IMR-90 (cell line): ENCODE measurements at regions not wholly inside any gene's neighbourhood (a gene's known extent, or its start where the extent isn't known, plus 50 kb on each side); places are given as distances from the start of the nearest gene placed in this dataset.

Source experiments
- ATAC-seq: fragments of 200-7000 bp; cut with Tn5 transposase; 2 replicates; pipeline ENCODE4 v1.9.1; 2020; ENCODE audit warnings: low read depth, mild to moderate bottlenecking, moderate library complexity
- BruUV-seq: library from RNA; stranded (reverse); fragments of 400-500 nt; replicated peaks from 2 replicates; lab custom pipeline; 2021; lab: Mats Ljungman, UMichigan
- CTCF ChIA-PET: fragments of 300-600 bp; formaldehyde crosslinking; extraction: SDS; loops from one replicate; lab custom pipeline; 2021; ENCODE audit warnings: antibody characterized with exemption; lab: Yijun Ruan, JAX
- POLR2A ChIA-PET: fragments of 300-600 bp; sonication (Branson Sonifier 250); formaldehyde crosslinking; loops from one replicate; lab custom pipeline; 2022; ENCODE audit warnings: antibody characterized with exemption; ENCODE audit not compliant: unreplicated experiment; lab: Charles Lee
- DNase-seq: peaks from one replicate; pipeline ENCODE4 v3.0.0; 2013
- H2AFZ ChIP-seq: replicated peaks from 2 replicates; pipeline ENCODE3; 2013; ENCODE audit warnings: low read length, mild to moderate bottlenecking; ENCODE audit not compliant: poor library complexity
- H2AK5ac ChIP-seq: 2 replicates; pipeline ENCODE4 v1.6.1; 2013; ENCODE audit warnings: low read depth, low read length, inconsistent platforms
- H2AK9ac ChIP-seq: replicated peaks from 2 replicates; pipeline ENCODE3; 2013; ENCODE audit warnings: mild to moderate bottlenecking, low read depth, low read length, moderate library complexity; ENCODE audit not compliant: poor library complexity
- H2BK120ac ChIP-seq: 2 replicates; pipeline ENCODE4 v1.6.1; 2013; ENCODE audit warnings: low read depth, low read length, inconsistent platforms
- H2BK15ac ChIP-seq: 3 replicates; pipeline ENCODE4 v1.6.1; 2013; ENCODE audit warnings: low read depth, low read length, inconsistent platforms
- H2BK20ac ChIP-seq: 2 replicates; pipeline ENCODE4 v1.6.1; 2013; ENCODE audit warnings: low read depth, mild to moderate bottlenecking, inconsistent platforms, low read length, moderate library complexity
- H2BK5ac ChIP-seq: 2 replicates; pipeline ENCODE4 v1.6.1; 2013; ENCODE audit warnings: mild to moderate bottlenecking, low read depth, low read length, inconsistent platforms; ENCODE audit not compliant: poor library complexity, severe bottlenecking
- H3K14ac ChIP-seq: replicated peaks from 2 replicates; pipeline ENCODE4 v1.6.1; 2013; ENCODE audit warnings: low read depth, low read length, inconsistent platforms
- H3K18ac ChIP-seq: 2 replicates; pipeline ENCODE4 v1.6.1; 2013; ENCODE audit warnings: low read depth, low read length, control low read depth
- H3K23ac ChIP-seq: 2 replicates; pipeline ENCODE4 v1.6.1; 2013; ENCODE audit warnings: low read depth, low read length, inconsistent platforms
- H3K27ac ChIP-seq: 2 replicates; pipeline ENCODE4 v1.5.1; 2013; ENCODE audit warnings: mild to moderate bottlenecking, control low read depth, low read length; ENCODE audit not compliant: insufficient read depth
- H3K27me3 ChIP-seq: 2 replicates; pipeline ENCODE4 v1.6.1; 2013; ENCODE audit warnings: low read length; ENCODE audit not compliant: control insufficient read depth, insufficient read depth
- H3K36me3 ChIP-seq: 2 replicates; pipeline ENCODE4 v1.6.1; 2013; ENCODE audit warnings: low read length, mixed read lengths; ENCODE audit not compliant: control insufficient read depth, insufficient read depth
- H3K4ac ChIP-seq: 2 replicates; pipeline ENCODE4 v1.6.1; 2013; ENCODE audit warnings: low read depth, low read length, inconsistent platforms
- H3K4me1 ChIP-seq: 2 replicates; pipeline ENCODE4 v1.6.1; 2013; ENCODE audit warnings: low read length, mixed read lengths; ENCODE audit not compliant: control insufficient read depth, insufficient read depth
- H3K4me2 ChIP-seq: 2 replicates; pipeline ENCODE4 v1.6.1; 2013; ENCODE audit warnings: low read depth, mild to moderate bottlenecking, control low read depth, low read length, moderate library complexity
- H3K4me3 ChIP-seq: 2 replicates; pipeline ENCODE4 v1.5.1; 2013; ENCODE audit warnings: low read depth, mild to moderate bottlenecking, control low read depth, low read length, moderate library complexity; ENCODE audit not compliant: insufficient read depth
- H3K56ac ChIP-seq: 2 replicates; pipeline ENCODE4 v1.6.1; 2013; ENCODE audit warnings: low read length, inconsistent platforms; ENCODE audit not compliant: insufficient read depth; ENCODE audit errors: extremely low read depth
- H3K79me1 ChIP-seq, 2 experiments: 2 replicates each; pipeline ENCODE4 v1.6.1; 2013; ENCODE audit warnings: low read length in 2 of 2, inconsistent platforms in 1 of 2, low read depth in 1 of 2
- H3K9ac ChIP-seq: 2 replicates; pipeline ENCODE4 v1.6.1; 2013; ENCODE audit warnings: low read depth, low read length, control low read depth
- H3K9me1 ChIP-seq: 2 replicates; pipeline ENCODE4 v1.6.1; 2013; ENCODE audit warnings: low read length, inconsistent platforms; ENCODE audit not compliant: insufficient read depth
- H3K9me3 ChIP-seq: 2 replicates; pipeline ENCODE4 v1.6.1; 2013; ENCODE audit warnings: low read length; ENCODE audit not compliant: control insufficient read depth, insufficient read depth
- H4K20me1 ChIP-seq: 2 replicates; pipeline ENCODE4 v1.6.1; 2013; ENCODE audit warnings: low read length, inconsistent platforms; ENCODE audit not compliant: insufficient read depth
- H4K5ac ChIP-seq: 2 replicates; pipeline ENCODE4 v1.6.1; 2013; ENCODE audit warnings: mild to moderate bottlenecking, low read depth, low read length, control low read depth
- H4K8ac ChIP-seq, 2 experiments: 2 replicates each; pipeline ENCODE4 v1.6.1; 2013; ENCODE audit warnings: low read depth in 2 of 2, low read length in 2 of 2, control low read depth in 1 of 2, inconsistent platforms in 1 of 2
- H4K91ac ChIP-seq: 2 replicates; pipeline ENCODE4 v1.6.1; 2013; ENCODE audit warnings: low read depth, low read length, inconsistent platforms; ENCODE audit not compliant: insufficient read depth
- ELK1 ChIP-seq: fragments of 150-350 bp; IDR thresholded peaks from 2 replicates; pipeline ENCODE4 v1.6.1; 2016; ENCODE audit warnings: low read depth, mild to moderate bottlenecking, low read length, moderate library complexity, borderline replicate concordance
- FOS ChIP-seq: fragments of 150-350 bp; IDR thresholded peaks from 2 replicates; pipeline ENCODE4 v1.6.1; 2016; ENCODE audit warnings: low read depth, low read length
- MXI1 ChIP-seq: IDR thresholded peaks from 2 replicates; pipeline ENCODE4 v1.6.1; 2012; ENCODE audit warnings: low read depth, mild to moderate bottlenecking, low read length, moderate library complexity, borderline replicate concordance
- NFE2L2 ChIP-seq: fragments of 150-350 bp; IDR thresholded peaks from 2 replicates; pipeline ENCODE4 v1.6.1; 2016; ENCODE audit warnings: low read depth, mild to moderate bottlenecking, low read length
- RCOR1 ChIP-seq: IDR thresholded peaks from 2 replicates; pipeline ENCODE4 v1.6.1; 2012; ENCODE audit warnings: mild to moderate bottlenecking, low read length, improper control_type of control experiment; ENCODE audit not compliant: insufficient replicate concordance
- WGBS, 2 experiments: methylation state at CpG; one replicate each; pipeline versions ENCODE4 v1.1.5 to v1.1.7; 2013; ENCODE audit warnings: missing lambda C conversion rate in 2 of 2; ENCODE audit not compliant: insufficient read length in 1 of 2; ENCODE audit errors: extremely low coverage in 2 of 2; 5-methylcytosine and 5-hydroxymethylcytosine counted together
- dilution Hi-C: fragments of 300-500 bp; cut with HindIII; formaldehyde crosslinking; loops from one replicate; pipeline ENCODE4 v1.14.3; 2018; ENCODE audit warnings: low sequenced_read_pairs; ENCODE audit not compliant: unreplicated experiment
- in situ Hi-C: fragments of 300-500 bp; cut with MboI; formaldehyde crosslinking; loops from 3 replicates; pipeline ENCODE4 v1.14.3; 2019; ENCODE audit warnings: low sequenced_read_pairs, inconsistent platforms, mixed read lengths
- intact Hi-C: fragments of 100-400 bp; cut with micrococcal nuclease; formaldehyde crosslinking; loops from 2 replicates; pipeline ENCODE4 v1.10.0; 2022

DNA sequence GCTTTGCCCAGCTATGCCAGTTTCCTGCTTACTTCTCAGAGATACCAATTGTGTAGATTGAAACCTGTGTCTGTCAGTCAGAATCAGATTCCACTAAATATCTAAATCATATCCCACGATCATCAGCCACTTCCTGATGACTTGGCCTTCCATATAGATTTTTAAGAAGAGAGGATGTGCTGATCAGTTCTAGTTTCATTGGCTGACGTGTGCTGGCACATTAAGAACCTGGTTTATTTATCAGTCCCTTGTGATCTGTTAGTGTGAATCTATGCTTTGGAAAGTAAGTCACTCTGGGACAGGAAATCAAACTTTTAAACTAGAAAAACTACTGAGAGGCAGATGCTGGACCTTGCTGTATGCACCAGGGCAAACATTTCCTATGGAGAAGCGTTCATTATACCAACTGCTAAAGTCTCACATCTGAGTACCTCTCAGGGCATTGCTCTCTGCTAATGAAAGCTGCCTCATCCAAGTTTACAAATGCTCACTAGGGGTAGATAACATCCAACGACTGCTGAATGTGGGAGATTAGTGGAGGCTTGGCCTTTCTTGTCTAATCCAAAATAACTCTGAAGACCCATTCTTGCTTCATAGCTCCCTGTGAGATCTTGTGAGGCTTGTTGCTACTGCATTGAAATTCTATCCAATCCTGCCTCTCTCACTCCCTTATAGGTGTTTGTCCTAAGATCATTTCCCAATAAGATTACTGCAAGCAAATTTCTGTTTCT is 109.1 kb downstream of the ARL4A start:
- H3K79me1 ChIP-seq = no peaks in the 10 kb centered on the region
- H3K4ac ChIP-seq = no peak overlapping the region
- no peak overlapping the region for H3K4me2 ChIP-seq
- no peak overlapping the region for H2AK5ac ChIP-seq
- POLR2A ChIA-PET = no interaction called here
- H2BK20ac ChIP-seq = no peak overlapping the region
- H4K20me1 ChIP-seq = no peaks in the 10 kb centered on the region
- no peak overlapping the region for H2AK9ac ChIP-seq
- no peak overlapping the region for H2BK15ac ChIP-seq
- no peak overlapping the region for H4K5ac ChIP-seq
- H3K18ac ChIP-seq = no peak overlapping the region
- H3K4me3 ChIP-seq = no peak overlapping the region
- no peak overlapping the region for H4K91ac ChIP-seq
- H2AFZ ChIP-seq = no peak overlapping the region
- CTCF ChIA-PET = no interaction called here
- H3K9ac ChIP-seq = no peak overlapping the region
- H2BK5ac ChIP-seq = no peak overlapping the region
- no peaks in the 10 kb centered on the region for H3K27me3 ChIP-seq
- no TSS peak for BruUV-seq
- H3K36me3 ChIP-seq = no peaks in the 10 kb centered on the region
- in situ Hi-C loops = no loop called here
- H3K9me3 ChIP-seq = no peaks in the 10 kb centered on the region
- H3K9me1 ChIP-seq = peaks cover 4% of the 10 kb centered on the region; the same call in 1 of the 2 replicates
- H2BK120ac ChIP-seq = no peak overlapping the region
- no peak overlapping the region for H3K23ac ChIP-seq
- intact Hi-C loops = no loop called here
- TF ChIP-seq ELK1 (no peak), FOS (no peak), MXI1 (no peak), RCOR1 (no peak), NFE2L2 (no peak)
- dilution Hi-C loops = no loop called here
- no peak overlapping the region for H3K14ac ChIP-seq
- no peak overlapping the region for H3K27ac ChIP-seq
- WGBS, 2 experiments = 60% methylated on average over 1 of the region's 4 CpGs; no CpG with 5 or more reads in 1 of the 2 experiments
- ATAC-seq (no peak), DNase-seq (no peak)
- no peak overlapping the region for H4K8ac ChIP-seq
- no peak overlapping the region for H3K56ac ChIP-seq
- no peaks in the 10 kb centered on the region for H3K4me1 ChIP-seq
